ENCODE measurements at regions not wholly inside any gene's neighbourhood (a gene's known extent, or its start where the extent isn't known, plus 50 kb on each side); places are given as distances from the start of the nearest gene placed in this dataset.
"Not testable (repeated sequence)": the region's sequence is repeated elsewhere in the genome, so short reads cannot be mapped to it uniquely, and the experiment has no call there.

DNA sequence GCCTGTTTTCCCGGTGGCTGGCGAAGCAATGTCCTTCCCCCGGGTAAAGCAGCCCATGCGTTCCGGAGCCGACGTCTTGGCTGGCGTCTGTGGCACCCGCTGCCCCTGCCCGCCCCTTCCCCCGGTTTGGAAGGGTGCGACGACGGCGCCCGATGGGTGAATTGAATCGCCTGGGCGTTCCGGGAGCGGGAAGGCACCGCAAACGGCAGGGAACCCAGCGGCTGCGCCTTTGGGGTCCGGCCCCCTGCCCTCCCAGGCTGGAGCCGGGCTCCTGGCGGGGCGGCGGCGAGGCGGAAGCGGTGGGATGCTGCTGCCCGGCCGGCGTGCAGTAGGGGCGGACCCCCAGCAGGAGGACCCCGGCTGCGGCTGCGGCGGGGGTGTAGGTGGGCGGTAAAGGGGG, 123.6 kb upstream of the RHOU start:
- not testable (repeated sequence) for H3K4me3 ChIP-seq (ENCODE audit: low read depth, low read length); DNase-seq (ENCODE audit: low read depth)

DNA sequence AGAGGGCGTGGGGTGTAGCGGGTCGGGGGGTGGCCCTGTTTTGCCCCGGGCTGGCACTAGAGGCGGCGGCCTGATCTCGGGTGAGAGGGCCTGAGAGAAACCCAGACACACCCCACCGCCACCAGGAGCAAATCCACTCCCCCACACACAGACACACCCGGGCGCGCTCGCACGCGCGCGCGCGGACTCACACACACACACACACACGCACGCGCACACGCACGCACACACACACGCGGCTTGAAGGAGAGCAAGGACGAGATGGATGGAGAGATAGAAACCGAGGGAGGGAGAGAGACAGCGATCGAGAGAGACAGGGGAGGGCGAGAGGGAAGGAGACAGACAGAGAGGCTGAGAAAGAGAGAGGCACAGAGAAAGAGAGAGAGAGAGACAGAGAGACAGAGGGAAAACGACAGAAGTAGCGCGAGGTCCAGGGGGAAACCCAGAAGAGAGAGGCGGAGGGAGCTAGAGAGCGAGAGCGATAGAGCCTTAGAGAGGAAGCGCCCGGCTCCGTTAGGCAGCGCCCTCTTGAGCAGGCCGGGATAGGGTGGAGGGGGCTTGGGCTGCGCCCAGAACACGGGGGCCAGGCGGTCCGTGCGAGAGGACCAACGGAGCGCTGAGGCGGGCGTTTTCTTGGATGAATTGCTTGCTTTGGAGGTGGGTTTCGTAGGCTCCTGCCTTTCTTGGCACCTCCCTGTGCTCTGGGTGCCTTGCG, 113.1 kb upstream of the RHOU start:
- not testable (repeated sequence) for H3K4me3 ChIP-seq (ENCODE audit: low read depth, low read length); DNase-seq (ENCODE audit: low read depth)

DNA sequence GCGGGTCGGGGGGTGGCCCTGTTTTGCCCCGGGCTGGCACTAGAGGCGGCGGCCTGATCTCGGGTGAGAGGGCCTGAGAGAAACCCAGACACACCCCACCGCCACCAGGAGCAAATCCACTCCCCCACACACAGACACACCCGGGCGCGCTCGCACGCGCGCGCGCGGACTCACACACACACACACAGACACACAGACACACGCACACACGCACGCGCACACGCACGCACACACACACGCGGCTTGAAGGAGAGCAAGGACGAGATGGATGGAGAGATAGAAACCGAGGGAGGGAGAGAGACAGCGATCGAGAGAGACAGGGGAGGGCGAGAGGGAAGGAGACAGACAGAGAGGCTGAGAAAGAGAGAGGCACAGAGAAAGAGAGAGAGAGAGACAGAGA, 108.8 kb upstream of the RHOU start:
- H3K4me3 ChIP-seq (ENCODE audit: low read depth, low read length); DNase-seq (ENCODE audit: low read depth): not testable (repeated sequence)

DNA sequence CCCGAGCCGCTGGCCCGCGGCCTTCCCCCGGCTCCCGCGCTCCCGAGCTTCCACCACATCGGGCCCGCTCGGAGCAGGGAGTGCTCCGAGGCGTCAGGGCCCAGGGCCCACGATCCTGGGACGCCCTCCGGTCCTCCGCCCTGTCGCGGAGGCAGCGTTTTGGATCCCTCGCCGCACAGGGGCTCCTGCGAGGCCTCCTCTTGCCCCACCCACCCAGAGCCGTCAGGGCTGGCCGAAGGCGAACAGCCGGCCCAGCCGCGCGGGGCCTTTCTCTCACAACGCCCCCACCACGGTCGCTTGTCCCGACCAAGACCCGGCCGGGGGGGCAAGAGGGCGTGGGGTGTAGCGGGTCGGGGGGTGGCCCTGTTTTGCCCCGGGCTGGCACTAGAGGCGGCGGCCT, 102.4 kb upstream of the RHOU start:
- not testable (repeated sequence) for H3K4me3 ChIP-seq (ENCODE audit: low read depth, low read length); DNase-seq (ENCODE audit: low read depth)

DNA sequence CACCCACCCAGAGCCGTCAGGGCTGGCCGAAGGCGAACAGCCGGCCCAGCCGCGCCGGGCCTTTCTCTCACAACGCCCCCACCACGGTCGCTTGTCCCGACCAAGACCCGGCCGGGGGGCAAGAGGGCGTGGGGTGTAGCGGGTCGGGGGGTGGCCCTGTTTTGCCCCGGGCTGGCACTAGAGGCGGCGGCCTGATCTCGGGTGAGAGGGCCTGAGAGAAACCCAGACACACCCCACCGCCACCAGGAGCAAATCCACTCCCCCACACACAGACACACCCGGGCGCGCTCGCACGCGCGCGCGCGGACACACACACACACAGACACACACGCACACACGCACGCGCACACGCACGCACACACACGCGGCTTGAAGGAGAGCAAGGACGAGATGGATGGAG, 100.0 kb upstream of the RHOU start:
- H3K4me3 ChIP-seq (ENCODE audit: low read depth, low read length), result peak overlapping the region; percentile 37
- DNase-seq (ENCODE audit: low read depth), result peak; percentile 33

DNA sequence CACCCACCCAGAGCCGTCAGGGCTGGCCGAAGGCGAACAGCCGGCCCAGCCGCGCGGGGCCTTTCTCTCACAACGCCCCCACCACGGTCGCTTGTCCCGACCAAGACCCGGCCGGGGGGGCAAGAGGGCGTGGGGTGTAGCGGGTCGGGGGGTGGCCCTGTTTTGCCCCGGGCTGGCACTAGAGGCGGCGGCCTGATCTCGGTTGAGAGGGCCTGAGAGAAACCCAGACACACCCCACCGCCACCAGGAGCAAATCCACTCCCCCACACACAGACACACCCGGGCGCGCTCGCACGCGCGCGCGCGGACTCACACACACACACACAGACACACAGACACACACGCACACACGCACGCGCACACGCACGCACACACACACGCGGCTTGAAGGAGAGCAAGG, 97.8 kb upstream of the RHOU start:
- DNase-seq (ENCODE audit: low read depth), result not testable (repeated sequence)
- H3K4me3 ChIP-seq (ENCODE audit: low read depth, low read length), result peak overlapping the region; percentile 41; the same call in 1 of the 2 replicates

DNA sequence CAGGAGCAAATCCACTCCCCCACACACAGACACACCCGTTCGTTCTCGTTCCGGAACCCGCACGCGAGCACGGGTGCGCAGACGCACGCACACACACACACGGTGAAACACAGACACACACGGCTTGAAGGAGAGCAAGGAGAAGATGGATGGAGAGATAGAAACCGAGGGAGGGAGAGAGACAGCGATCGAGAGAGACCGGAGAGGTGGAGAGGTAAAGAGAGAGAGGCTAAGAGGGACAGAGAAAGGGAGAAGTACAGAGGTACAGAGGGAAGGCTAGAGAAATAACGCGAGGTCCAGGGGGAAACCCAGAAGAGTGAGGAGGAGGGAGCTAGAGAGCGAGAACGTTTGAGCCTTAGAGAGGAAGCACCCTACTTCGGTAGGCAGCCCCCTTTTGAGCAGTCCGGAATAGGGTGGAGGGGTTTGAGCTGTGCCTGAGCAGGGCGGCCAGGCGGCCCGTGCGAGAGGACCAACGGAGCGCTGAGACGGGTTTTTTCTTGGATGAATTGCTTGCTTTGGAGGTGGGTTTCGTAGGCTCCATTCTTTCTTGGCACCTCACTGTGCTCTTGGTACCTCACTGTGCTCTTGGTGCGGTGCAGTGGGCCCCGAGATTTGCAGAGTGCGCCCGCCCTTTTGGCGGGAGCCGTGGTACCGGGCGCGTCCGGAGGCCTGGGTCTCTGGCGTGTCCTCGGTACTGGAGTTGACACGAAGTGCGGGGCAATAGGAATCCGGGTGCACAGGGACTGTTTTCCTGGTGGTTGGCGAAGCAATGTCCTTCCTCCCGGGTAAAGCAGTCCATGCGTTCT, 88.4 kb upstream of the RHOU start:
- TF ChIP-seq, protein P1, sequence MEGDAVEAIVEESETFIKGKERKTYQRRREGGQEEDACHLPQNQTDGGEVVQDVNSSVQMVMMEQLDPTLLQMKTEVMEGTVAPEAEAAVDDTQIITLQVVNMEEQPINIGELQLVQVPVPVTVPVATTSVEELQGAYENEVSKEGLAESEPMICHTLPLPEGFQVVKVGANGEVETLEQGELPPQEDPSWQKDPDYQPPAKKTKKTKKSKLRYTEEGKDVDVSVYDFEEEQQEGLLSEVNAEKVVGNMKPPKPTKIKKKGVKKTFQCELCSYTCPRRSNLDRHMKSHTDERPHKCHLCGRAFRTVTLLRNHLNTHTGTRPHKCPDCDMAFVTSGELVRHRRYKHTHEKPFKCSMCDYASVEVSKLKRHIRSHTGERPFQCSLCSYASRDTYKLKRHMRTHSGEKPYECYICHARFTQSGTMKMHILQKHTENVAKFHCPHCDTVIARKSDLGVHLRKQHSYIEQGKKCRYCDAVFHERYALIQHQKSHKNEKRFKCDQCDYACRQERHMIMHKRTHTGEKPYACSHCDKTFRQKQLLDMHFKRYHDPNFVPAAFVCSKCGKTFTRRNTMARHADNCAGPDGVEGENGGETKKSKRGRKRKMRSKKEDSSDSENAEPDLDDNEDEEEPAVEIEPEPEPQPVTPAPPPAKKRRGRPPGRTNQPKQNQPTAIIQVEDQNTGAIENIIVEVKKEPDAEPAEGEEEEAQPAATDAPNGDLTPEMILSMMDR (IDR thresholded peaks at IDR 0.05; ENCODE audit: insufficient read depth, low read depth, low read length, missing control alignments), result no peak
- peak; percentile 41 for DNase-seq (ENCODE audit: low read depth)
- H3K4me3 ChIP-seq (ENCODE audit: low read depth, low read length), result peak overlapping the region; percentile 44

DNA sequence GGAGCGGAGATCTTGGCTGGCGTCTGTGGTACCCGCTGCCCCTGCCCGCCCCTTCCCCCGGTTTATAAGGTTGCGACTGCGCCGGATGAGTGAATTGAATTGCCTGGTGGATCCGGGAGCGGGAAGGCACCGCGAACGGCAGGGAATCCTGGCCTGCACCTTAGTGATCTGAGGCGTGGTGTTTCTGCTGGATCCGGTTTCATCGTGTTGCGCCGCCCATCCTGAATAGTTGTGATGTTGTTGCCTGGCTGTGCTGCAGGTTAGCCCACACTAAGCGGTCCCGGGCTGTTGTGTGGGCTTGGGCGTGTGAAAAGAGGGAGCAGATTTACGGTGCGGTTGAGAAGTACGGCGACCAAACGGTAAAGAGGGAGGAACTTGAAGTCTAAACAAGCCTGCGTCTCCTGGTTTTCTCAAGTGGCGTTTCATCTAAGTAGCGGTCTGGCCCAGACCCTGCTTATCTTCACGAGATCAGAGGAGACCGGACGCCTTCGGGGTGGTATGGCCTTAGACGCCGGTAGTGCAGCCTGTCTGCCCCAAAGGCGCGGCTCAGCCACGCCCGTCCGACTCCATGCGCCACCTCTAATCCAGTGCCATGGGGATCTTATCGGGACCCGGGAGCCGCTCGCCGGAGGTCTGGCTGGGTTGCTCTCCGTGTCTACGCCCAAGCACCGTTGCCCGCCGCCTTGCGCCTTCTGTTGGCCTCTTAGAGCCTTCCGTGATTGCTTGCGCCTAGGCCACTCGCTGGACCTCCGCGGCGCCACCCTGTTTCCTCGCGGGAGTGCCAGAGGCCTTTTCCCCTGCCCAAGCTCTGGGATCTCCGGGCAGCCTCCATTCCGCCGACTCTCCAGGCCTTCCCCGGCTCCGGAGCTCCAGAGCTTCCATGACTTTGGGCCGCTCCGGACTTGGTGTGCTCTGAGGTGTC, 87.5 kb upstream of the RHOU start:
- DNase-seq (ENCODE audit: low read depth), result peak; percentile 9
- TF ChIP-seq, protein P1 (IDR thresholded peaks at IDR 0.05; ENCODE audit: insufficient read depth, low read depth, low read length, missing control alignments), result no peak
- peak overlapping the region; percentile 44 for H3K4me3 ChIP-seq (ENCODE audit: low read depth, low read length)

DNA sequence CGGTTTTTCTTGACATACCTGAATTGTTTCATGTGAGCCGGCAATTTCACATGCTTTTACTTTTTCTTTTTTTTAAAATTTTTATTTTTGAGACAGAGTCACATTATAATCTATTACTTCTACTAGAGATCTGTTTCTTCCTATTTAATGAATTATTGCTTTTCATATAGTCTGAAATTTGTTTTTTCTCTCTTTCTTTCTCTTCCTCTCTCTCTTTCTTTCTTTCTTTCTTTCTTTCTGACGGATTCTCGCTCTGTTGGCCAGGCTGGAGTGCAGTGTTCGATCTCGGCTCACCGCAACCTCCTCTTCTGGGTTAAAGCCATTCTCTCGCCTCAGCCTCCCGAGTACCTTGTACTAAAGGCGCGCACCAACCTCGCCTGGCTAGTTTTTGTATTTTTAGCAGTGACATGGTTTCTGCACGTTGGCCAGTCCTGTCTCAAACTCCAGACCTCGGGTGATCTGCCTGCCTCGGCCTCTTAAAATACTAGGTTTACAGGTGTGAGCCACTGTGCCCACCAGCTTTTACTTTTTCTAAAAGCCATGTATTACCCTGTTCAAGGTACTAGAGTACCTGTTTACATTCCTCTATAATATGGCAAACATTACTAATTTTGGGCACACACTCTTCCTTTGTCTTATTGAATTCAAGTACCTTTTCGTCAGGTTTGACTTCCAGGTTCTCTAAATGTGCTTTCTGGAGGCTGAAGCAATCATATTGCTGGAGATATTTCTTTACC, 86.5 kb upstream of the RHOU start:
- DNase-seq (ENCODE audit: low read depth), result no peak
- no peak overlapping the region for H3K4me3 ChIP-seq (ENCODE audit: low read depth, low read length)
- TF ChIP-seq, protein P1 (IDR thresholded peaks at IDR 0.05; ENCODE audit: insufficient read depth, low read depth, low read length, missing control alignments), result no peak
